Natural killer cell (primary cell): ENCODE measurements at regions not wholly inside any gene's neighbourhood (a gene's known extent, or its start where the extent isn't known, plus 50 kb on each side); places are given as distances from the start of the nearest gene placed in this dataset.

ENCODE experiments used
- ATAC-seq, 3 donors: fragments of 150-1000 bp in 2 of 3; fragments of 200-7000 bp in 1 of 3; cut with Tn5 transposase; 1 replicate in 1 of 3; 2 replicates in 2 of 3; pipeline ENCODE4 v1.10.0; 2021; ENCODE audit warnings: mild to moderate bottlenecking in 2 of 3, moderate library complexity in 2 of 3
- DNase-seq, 2 donors: peaks; one replicate each; pipeline versions ENCODE4 v3.0.0 to v3.0.0-alpha.2; 2013 to 2021; ENCODE audit warnings: mixed read lengths in 1 of 2
- H3K27ac ChIP-seq: one replicate; pipeline ENCODE4 v1.5.1; 2013; ENCODE audit warnings: mild to moderate bottlenecking, low read length
- H3K27me3 ChIP-seq: one replicate; pipeline ENCODE4 v1.6.1; 2013; ENCODE audit warnings: low read length; ENCODE audit not compliant: control insufficient read depth, insufficient read depth
- H3K36me3 ChIP-seq: one replicate; pipeline ENCODE4 v1.6.1; 2013; ENCODE audit warnings: low read length; ENCODE audit not compliant: control insufficient read depth, insufficient read depth
- H3K4me1 ChIP-seq: one replicate; pipeline ENCODE4 v1.6.1; 2013; ENCODE audit warnings: low read length; ENCODE audit not compliant: control insufficient read depth, insufficient read depth
- H3K4me3 ChIP-seq: one replicate; pipeline ENCODE4 v1.5.1; 2013; ENCODE audit warnings: low read length
- H3K9me3 ChIP-seq: one replicate; pipeline ENCODE4 v1.6.1; 2013; ENCODE audit warnings: low read length; ENCODE audit not compliant: control insufficient read depth, insufficient read depth
- H3K27ac Mint-ChIP-seq, 2 donors: one replicate each; pipeline ENCODE4 v1.8.0; 2022; ENCODE audit warnings: mild to moderate bottlenecking in 2 of 2, mixed read lengths in 2 of 2, moderate library complexity in 1 of 2
- H3K27me3 Mint-ChIP-seq, 2 donors: one replicate each; pipeline ENCODE4 v1.8.0; 2022; ENCODE audit warnings: low read depth in 2 of 2, mixed read lengths in 2 of 2
- H3K36me3 Mint-ChIP-seq: one replicate; pipeline ENCODE4 v1.8.0; 2022; ENCODE audit warnings: mixed read lengths
- H3K4me1 Mint-ChIP-seq, 2 donors: one replicate each; pipeline ENCODE4 v1.8.0; 2022; ENCODE audit warnings: mixed read lengths in 2 of 2
- H3K4me3 Mint-ChIP-seq: one replicate; pipeline ENCODE4 v1.8.0; 2022; ENCODE audit warnings: mild to moderate bottlenecking, moderate library complexity, mixed read lengths
- H3K9me3 Mint-ChIP-seq, 2 donors: one replicate each; pipeline ENCODE4 v1.8.0; 2022; ENCODE audit warnings: mixed read lengths in 2 of 2
- WGBS: methylation state at CpG from one replicate; pipeline ENCODE4 v1.1.7; 2013; ENCODE audit warnings: missing lambda C conversion rate; ENCODE audit not compliant: insufficient coverage; 5-methylcytosine and 5-hydroxymethylcytosine counted together
- intact Hi-C: fragments of 100-400 bp; cut with micrococcal nuclease; formaldehyde crosslinking; loops from one replicate; pipeline ENCODE4 v1.14.2; 2022
- TF ChIP-seq, protein P1 (sequence below): fragments of 200-600 bp; IDR thresholded peaks from one replicate; pipeline ENCODE4 v1.8.0; 2022; ENCODE audit warnings: antibody characterized with exemption

DNA sequence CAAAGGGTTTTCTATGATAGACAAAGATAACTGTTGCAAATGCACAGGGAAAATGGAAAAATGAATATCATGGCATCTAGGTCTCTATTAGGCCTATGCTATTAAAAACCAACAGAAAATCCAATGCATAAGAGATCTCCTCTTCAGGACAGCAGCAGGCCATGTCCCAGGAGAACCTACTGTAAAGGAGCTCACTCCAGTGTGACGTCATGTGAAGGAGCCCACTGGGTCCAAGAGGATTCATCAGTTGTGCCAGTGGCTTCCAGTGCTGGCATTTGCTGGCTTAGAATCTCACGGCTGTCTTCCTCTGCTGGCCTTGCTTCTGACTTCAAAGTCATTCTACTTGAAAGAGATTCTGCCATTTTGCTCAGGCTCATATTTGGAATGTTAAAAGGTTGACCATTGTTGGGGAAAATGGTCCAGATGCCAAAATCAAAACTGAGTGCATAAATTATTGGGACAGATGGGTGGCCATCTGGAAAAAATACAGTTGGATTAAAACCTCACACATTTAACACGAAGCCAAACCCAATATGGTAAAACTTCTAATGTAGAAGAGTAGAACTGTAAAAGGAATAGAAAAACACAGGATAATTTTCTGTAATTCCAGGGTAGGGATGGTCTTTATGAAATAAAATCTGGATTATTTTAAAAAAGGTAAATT, 75.4 kb upstream of the ARID2 start:
- Mint-ChIP-seq H3K36me3 (no peaks in the 10 kb centered on the region), H3K4me3 (no peak overlapping the region), H3K27me3 (peaks cover 8 to 9% of the 10 kb centered on the region in 2 donors), H3K4me1 (peaks cover 0 to 14% of the 10 kb centered on the region in 2 donors), H3K9me3 (no peaks in the 10 kb centered on the region), H3K27ac (no peak overlapping the region)
- Histone ChIP-seq H3K27ac (no peak overlapping the region), H3K9me3 (no peaks in the 10 kb centered on the region), H3K4me3 (no peak overlapping the region), H3K36me3 (no peaks in the 10 kb centered on the region), H3K27me3 (no peaks in the 10 kb centered on the region), H3K4me1 (no peaks in the 10 kb centered on the region)
- intact Hi-C loops: no loop called here
- TF ChIP-seq, protein P1, sequence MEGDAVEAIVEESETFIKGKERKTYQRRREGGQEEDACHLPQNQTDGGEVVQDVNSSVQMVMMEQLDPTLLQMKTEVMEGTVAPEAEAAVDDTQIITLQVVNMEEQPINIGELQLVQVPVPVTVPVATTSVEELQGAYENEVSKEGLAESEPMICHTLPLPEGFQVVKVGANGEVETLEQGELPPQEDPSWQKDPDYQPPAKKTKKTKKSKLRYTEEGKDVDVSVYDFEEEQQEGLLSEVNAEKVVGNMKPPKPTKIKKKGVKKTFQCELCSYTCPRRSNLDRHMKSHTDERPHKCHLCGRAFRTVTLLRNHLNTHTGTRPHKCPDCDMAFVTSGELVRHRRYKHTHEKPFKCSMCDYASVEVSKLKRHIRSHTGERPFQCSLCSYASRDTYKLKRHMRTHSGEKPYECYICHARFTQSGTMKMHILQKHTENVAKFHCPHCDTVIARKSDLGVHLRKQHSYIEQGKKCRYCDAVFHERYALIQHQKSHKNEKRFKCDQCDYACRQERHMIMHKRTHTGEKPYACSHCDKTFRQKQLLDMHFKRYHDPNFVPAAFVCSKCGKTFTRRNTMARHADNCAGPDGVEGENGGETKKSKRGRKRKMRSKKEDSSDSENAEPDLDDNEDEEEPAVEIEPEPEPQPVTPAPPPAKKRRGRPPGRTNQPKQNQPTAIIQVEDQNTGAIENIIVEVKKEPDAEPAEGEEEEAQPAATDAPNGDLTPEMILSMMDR: no peak
- 100% methylated on average over 2 of the region's 3 CpGs for WGBS
- ATAC-seq (no peak), DNase-seq (no peak)

DNA sequence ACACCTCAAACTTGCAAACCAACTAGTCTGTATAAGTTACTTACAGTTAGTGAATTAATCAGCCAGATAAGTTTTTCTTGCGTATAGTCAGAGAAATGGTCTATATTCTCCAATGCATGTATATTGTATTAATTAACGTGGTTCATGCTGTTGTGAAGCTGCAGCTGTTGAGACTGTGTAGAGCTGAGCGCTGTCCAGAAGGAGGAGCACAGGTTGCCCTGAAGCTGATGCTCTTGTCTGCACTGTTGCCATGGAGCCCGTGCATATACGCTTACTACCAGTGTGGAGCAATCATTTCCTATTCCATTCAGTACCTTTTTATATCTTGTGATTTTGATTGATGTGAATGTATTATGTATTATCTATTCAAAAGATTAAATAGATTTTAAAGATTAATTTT, 74.3 kb upstream of the ARID2 start:
- Mint-ChIP-seq H3K36me3 (no peaks in the 10 kb centered on the region), H3K4me3 (no peak overlapping the region), H3K9me3 (no peaks in the 10 kb centered on the region), H3K27me3 (peaks cover 6 to 9% of the 10 kb centered on the region in 2 donors), H3K27ac (peak overlapping the region in 1 of 2 donors; percentile 51), H3K4me1 (peaks cover 0 to 14% of the 10 kb centered on the region in 2 donors)
- WGBS: 64% methylated on average over 3 of the region's 5 CpGs
- TF ChIP-seq, protein P1: peak; percentile 37
- intact Hi-C loops: loop anchor here (1.0 kb wide), 1 partner anchor 70 kb away; no protein-coding TSS in a partner anchor
- H3K27me3 ChIP-seq: no peaks in the 10 kb centered on the region
- no peak overlapping the region for H3K4me3 ChIP-seq
- no peaks in the 10 kb centered on the region for H3K9me3 ChIP-seq
- peak; percentile 27 to 85 for DNase-seq
- no peak overlapping the region for H3K27ac ChIP-seq
- peak; percentile 97 to 100 (median 100) for ATAC-seq
- H3K36me3 ChIP-seq: no peaks in the 10 kb centered on the region
- no peaks in the 10 kb centered on the region for H3K4me1 ChIP-seq

DNA sequence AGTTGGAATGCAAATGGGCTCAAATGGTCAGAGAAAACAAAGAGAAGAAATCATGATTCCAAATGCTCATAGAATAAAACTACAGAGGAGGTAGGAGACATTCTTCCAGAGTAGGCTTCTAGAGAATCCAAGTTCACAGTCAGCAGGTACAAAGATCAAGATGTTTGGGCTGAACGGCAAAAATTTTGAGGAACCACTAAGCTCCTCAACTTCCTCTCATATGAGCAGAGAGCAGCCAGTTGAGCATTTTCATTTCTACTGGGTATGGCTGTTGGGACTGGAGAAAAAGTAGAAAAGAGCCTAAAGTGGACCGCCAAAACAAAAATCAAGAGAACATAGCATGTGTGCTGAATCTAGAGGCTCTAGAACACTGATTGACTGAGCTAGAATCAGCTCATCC, 73.8 kb upstream of the ARID2 start:
- WGBS: 53% methylated on average over 2 of the region's 2 CpGs
- Mint-ChIP-seq H3K27ac (peak overlapping the region in 1 of 2 donors; percentile 51), H3K4me1 (peaks cover 0 to 14% of the 10 kb centered on the region in 2 donors), H3K27me3 (peaks cover 6 to 9% of the 10 kb centered on the region in 2 donors), H3K9me3 (no peaks in the 10 kb centered on the region), H3K36me3 (no peaks in the 10 kb centered on the region), H3K4me3 (no peak overlapping the region)
- intact Hi-C loops: loop anchor here (1.0 kb wide), 1 partner anchor 70 kb away; no protein-coding TSS in a partner anchor
- H3K27me3 ChIP-seq: no peaks in the 10 kb centered on the region
- no peaks in the 10 kb centered on the region for H3K9me3 ChIP-seq
- DNase-seq: no peak
- H3K4me1 ChIP-seq: no peaks in the 10 kb centered on the region
- TF ChIP-seq, protein P1: no peak
- no peak overlapping the region for H3K4me3 ChIP-seq
- ATAC-seq: no peak
- no peak overlapping the region for H3K27ac ChIP-seq
- no peaks in the 10 kb centered on the region for H3K36me3 ChIP-seq

DNA sequence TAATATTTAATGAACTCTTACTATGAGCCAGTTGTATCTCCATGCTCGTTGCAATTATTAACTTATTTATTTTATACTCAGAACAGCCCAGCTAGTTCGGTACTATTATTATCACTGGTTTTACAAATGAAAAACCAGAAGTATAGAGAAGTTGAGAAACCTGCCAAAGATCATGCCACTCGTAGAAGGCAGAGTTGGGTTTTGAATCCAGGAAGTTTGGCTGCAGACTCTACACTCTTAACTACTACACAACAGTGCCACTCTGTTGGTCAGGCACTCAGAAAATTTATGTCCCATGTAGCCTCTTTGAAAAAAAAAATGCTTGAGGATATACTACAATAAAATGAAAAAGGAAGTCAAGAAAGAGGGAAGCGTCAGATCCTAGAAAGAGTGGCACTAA, 71.5 kb upstream of the ARID2 start:
- no peaks in the 10 kb centered on the region for H3K9me3 Mint-ChIP-seq
- H3K27ac Mint-ChIP-seq: no peak overlapping the region
- Histone ChIP-seq H3K4me1 (no peaks in the 10 kb centered on the region), H3K9me3 (no peaks in the 10 kb centered on the region), H3K4me3 (no peak overlapping the region), H3K27me3 (no peaks in the 10 kb centered on the region), H3K27ac (no peak overlapping the region), H3K36me3 (no peaks in the 10 kb centered on the region)
- no peak overlapping the region for H3K4me3 Mint-ChIP-seq
- peaks cover 6 to 9% of the 10 kb centered on the region in 2 donors for H3K27me3 Mint-ChIP-seq
- intact Hi-C loops: no loop called here
- DNase-seq: no peak
- H3K4me1 Mint-ChIP-seq: peaks cover 0 to 14% of the 10 kb centered on the region in 2 donors
- TF ChIP-seq, protein P1: no peak
- no peaks in the 10 kb centered on the region for H3K36me3 Mint-ChIP-seq
- no peak for ATAC-seq
- 92% methylated on average over 2 of the region's 4 CpGs for WGBS
